Embryonic facial prominence (tissue), 1 donor: ENCODE measurements at regions not wholly inside any gene's neighbourhood (a gene's known extent, or its start where the extent isn't known, plus 50 kb on each side); places are given as distances from the start of the nearest gene placed in this dataset.
"Not testable (repeated sequence)": the region's sequence is repeated elsewhere in the genome, so short reads cannot be mapped to it uniquely, and the experiment has no call there.

Experiments used
- DNase-seq: peaks from one replicate; pipeline ENCODE4 v3.0.0-alpha.2; 2016; ENCODE audit errors: extremely low spot score

DNA sequence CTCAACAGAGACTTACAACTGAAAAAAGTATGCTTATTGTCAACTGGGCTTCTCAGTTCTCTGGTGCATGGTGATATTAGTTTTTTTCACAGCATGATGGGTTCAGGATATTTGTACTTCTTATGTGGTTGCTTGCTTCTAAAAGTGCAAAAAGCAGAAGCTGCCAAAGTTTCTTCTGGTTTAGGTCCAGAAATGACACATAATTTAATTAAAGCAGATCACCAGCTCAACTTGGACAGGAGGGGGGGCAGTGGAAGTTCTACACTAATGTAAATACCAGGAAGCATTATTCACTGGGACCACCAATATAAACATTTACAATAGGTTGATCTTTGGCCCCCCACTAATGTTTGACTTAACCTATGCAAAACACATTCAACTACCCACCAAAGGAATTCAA lies 354.8 kb upstream of the BRINP3 start:
- no peak for DNase-seq

DNA sequence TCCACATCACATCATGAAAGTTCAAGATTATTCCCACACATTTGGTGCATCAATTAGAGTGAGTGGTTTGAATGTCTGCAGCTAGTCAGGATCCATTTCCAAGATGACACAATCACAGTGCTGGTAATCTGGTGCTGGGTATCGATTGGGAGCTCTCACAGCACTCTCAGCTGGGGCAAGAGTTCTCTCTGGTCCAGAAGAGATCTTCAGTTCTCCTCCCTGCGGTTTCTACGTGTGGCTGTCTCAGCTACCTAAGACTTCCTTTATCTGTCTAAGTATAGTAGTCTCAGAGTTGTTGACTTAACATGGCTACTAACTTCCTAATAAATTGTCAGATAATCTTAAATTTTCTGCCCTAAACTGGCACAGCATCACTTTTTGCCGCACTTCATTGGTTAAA lies 358.0 kb upstream of the BRINP3 start:
- DNase-seq = no peak

DNA sequence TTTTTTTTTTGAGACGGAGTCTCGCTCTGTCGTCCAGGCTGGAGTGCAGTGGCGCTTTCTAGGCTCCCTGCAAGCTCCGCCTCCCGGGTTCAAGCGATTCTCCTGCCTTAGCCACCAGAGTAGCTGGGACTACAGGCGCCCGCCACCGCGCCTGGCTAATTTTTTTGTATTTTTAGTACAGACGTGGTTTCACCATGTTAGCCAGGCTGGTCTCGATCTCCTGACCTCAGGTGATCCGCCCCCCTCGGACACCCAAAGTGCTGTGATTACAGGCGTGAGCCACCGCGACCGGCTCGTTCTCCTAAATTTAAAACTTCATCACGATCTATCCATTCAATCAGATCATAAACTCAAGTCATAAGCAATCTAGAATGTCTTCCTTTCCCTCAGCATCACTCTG lies 359.5 kb upstream of the BRINP3 start:
- DNase-seq = not testable (repeated sequence)

DNA sequence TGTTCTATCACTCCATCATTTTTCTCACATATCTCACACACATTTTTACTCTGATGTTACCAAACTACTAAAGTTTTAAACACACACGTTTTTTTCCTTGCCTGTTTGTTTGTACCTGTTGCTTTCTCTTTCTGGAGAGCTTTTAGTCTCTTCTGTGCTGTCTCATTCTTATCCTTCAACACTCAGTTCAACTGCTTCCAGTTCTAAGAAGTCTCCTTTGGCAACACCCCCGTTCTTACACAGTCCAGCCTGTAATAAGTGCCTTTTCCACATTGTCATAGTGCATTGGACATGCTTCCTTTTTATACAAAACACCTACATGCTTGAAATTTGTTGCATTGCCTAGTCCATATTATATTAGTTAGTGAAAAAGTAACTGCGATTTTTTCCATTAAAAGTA lies 360.2 kb upstream of the BRINP3 start:
- no peak for DNase-seq

DNA sequence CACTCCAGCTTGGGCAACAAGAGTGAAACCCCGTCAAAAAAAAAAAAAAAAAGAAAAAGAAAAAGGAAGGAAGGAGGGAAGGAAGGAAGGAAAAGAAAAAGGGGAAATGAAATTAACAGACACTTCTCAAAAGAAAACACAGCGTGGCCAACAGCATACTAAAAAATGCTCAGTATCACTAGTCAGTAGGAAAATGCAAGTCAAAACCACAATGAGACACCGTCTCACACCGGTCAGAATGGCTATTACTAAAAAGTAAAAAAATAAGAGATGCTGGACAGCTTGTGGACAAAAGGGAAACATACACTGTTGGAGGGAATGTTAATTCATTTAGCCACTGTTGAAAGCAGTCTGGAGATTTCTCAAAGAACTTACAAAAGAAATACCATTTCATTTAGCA lies 369.5 kb upstream of the BRINP3 start:
- DNase-seq = no peak

DNA sequence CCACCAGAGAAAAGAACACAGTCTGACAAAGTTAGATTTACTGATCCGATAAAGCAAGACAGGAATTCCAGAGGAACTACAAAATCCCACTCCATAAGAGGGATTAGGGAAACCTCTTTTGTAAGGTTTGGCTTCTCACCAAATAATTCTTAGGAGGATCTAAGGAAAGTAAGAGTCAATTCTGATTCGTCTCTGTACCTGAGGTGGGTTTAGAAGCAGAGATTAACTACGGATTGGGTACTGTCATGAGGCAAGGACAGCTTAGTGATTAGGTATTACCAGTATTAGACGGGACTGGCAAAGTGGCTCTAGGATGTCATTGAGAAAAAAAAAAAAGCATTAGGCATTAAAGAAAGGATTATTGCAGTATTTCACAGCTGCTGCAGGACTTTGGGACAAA lies 371.7 kb upstream of the BRINP3 start:
- DNase-seq = no peak

DNA sequence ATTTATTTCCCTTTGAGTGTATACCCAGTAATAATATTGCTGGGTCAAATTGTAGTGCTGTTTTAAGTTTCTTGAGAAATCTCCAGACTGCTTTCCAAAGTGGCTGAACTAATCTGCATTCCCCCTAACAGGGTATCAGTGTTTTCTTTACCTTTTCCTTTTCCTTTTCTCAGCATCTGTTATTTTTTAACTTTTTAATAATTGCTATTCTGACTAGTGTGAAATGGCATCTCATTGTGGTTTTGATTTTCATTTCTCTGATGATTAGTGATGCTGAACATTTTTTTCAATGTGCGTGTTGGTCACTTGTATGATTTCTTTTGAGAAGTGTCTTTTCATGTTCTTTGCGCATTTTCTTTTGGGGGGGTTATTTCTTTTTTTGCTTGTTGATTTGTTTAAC lies 374.9 kb upstream of the BRINP3 start:
- DNase-seq = no peak

DNA sequence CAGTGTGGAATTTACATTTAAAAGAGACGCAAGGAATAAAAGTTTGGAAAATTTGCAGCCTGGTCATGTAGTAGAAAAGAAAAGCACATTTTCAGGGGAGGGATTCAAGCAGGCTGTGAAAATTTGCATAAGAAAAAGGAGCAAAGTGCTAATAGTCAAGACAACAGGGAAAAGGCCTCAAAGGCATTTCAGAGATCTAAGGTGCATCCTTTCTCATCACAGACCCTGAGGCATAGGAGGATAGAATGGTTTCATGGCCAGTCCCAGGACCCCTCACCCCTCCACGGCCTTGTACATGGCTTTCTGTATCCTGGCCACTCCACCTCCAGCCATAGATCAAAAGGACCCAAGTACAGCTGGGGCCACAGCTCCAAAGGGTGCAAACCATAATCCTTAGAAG lies 380.5 kb upstream of the BRINP3 start:
- no peak for DNase-seq

DNA sequence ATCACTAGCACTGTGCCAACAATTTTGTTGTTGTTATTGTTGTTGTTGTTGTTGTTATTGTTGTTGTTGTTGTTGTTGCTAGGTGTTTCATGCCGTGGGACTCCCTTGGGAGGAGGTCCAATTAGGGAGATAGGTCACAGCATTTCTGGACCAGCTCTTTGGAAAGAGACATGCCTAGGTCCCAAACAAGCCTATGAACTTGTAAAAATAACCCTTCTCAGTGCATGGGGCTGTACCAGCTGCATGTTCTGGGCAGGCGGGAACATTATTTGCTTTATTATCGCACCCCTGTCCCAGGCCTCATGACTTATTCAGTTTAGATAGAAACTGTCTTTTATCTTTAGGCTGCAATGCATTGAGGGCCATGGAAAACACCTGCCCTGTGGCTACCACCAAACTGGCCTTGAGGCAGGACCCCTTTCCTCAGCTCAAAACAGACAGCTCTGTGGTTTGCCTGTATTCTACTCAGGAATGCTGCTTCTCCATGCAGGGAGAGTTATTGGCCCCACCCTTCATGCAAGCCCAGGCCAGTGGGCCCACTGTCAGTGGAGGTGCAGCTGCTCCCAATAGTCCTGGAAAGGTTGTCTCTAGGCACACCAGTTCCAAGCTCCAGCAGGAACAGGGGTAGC lies 386.5 kb upstream of the BRINP3 start:
- DNase-seq = no peak

DNA sequence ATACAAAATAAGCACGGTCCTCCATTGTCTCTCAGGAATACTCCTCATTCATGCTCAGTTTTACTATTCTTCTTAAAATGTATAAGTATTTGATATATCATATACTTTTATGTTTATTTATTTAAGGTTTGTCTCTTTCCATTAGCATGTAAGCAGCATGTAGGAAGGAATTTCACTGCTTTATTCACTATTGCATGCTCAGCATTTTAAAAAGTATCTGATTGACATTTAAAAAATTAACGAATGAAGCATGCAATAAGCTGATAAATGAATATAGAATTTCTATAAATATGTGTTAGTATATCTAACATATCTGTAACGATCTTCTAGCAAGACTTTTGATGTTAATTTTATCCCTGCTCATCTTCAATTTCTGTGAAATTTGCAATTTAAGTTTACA lies 402.7 kb upstream of the BRINP3 start:
- no peak for DNase-seq

DNA sequence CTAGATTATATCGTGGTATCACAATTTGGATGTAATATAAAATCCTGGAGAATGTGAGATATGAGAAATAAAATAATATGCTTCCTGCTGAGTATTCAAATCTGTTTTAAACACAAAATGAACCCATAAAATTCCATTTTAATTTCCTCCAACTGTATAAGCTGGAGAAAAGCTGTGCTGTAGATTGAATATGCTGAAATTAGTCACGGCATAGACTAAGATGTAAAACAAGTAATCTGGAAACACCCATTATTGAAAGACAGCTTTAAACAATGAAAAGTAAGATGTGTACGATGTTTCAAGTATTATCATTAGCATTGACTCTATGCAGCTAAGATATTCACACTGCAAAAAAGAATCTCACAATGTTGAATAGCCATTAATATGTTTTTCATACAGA lies 403.4 kb upstream of the BRINP3 start:
- no peak for DNase-seq

DNA sequence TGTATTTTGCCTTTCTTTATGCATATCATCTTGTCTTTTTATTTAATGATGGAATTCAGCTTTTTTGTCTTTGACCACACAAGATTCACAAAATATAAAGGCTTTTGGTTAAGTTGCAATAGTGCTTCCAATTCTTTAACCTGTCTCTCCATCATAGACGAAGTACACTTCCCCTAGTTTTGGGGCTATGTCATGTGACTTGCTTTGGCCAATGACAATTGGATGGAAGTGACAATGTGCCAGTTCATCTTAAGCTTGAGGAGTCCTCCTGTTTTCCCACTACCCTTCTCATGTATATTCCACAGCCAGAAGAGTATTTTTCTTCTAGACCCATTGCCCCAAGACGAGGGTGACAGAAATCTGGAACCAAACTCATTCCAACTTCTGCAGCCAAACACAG lies 419.6 kb upstream of the BRINP3 start:
- DNase-seq = no peak

DNA sequence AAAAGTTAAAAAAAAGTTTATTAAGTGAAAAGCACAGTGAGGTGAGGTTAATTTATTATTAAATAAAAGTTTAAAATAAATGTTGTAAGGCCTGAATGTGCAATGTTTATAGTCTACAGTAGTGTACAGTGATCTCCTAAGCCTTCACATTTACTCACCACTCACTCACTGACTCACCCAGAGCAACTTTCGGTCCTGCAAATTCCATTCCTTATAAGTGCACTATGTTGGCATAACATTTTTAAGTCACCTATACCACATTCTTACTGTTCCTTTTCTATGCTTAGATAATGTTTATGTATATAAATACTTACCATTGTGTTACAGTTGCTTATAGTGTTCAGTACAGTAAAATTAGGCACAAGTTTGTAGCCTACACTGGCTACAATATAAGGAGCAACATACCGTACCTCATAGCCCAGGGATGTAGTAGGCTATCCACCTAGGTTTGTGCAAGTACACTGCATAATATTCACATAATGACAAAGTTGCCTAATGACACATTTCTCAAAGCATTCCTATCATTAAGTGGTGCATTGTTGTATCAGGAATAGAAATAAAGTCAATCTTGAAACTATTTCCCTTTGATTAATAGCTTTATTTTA lies 426.5 kb upstream of the BRINP3 start:
- no peak for DNase-seq

DNA sequence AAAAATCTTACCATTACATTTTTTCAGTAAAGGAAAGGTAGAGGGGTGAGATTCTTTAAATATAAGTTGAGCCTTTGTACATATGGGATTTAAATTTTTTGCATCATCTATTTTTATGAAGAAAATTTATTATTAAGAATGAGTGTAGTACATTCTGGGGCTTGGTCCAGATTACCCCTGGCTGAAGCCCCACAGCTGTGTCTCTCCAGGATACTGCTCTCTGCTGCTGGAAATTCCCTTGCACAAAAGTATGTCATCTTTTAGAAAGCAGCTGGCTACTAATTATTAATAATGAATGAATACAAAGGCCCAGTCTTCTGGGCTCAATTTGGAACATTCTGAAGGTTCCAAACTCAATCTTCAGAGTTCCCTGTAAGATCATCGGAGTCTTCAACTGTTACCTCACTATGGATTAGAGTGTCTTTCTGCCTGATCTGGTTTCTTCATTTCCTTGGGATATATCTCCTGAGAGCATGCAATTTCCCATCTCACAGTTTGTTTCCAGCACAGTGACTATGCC lies 428.6 kb upstream of the BRINP3 start:
- DNase-seq = no peak

DNA sequence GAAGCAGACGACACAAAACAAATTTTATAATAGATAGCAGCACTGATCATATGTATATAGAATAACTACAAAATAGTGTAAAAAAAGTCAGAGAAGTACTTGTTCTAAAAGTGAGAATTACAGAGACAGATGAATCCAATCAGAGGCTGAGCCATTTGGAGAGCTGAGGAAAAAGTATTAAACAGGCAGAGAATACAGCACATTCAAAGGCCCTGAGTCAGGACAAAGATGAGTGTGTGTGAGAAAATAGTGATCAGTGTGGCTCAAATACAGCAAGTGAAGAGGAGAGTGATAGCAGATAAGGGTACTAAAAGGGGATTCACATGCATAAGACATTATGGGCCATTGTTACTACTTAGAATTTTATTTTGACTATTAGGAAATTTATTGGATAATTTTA lies 430.6 kb upstream of the BRINP3 start:
- no peak for DNase-seq

DNA sequence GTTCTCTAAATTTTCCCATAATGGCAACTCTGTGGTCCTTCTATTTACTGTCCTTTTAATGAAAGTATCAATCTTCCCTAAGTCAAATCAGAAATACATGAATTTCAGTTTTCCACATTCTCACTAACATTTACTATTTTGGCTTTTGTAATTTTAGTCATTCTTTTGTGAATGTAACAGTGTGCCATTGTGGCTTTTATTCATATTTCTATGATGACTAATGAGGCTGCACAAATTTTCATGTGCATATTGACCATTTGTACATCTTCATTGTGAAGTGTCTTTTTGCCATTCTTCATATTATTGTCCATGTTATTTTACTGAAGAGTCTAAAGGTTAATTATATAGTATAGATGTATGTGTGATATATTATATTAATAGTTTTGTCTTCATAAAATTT lies 431.0 kb upstream of the BRINP3 start:
- DNase-seq = no peak

DNA sequence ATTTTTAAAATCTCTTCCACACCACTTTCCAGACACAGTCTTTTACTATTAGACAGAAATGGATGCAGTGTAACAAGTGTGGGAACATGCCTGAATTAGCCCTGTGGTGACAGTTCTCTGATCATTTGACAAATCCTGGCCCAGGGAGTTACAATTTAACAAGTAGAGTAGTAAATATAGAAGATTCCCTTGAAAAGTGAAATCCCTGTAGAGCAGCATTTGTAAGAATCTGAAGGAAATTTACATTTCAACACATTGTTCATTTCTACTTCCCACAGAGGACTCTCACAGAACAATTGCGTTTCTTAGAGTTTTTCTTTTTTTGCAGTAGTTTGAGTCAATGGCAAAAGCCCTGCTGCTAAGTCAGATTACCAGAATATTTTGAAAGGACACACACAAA lies 458.3 kb upstream of the BRINP3 start:
- DNase-seq = no peak

DNA sequence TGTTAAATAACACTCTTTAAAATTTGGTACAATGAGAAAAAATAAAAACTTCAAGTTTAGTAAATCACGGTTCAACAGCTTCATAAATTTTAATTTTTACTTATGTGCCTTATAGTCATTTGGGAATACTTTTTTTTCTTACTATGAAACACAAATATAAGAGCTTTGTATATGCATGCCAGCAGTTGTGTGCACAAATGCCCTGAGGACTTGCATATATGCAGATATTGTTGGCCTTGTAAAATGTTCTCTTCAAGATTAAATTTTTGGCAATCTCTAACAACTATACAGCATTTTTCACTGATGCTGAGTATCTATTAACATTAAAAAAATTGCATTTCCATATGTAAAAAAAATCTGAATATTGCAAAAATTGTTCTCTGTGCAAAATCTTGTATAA lies 458.7 kb upstream of the BRINP3 start:
- DNase-seq = no peak

DNA sequence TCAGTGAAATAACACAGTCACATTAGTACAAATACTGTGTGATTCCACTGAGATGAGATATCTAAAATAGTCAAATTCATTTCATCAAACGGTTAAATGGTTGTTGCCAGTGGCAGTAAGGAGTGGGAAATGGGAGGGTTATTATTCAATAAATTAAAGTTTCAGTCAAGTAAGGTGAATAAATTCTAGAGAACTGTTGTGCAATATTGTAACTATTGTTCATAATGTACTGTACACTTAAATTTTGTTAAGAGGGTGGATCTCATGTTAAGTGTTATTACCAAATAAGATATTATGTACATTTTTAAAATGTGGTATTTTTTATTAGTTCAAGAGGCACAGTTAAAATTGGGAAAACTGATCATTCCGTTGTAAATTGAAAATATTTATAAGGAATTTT lies 463.3 kb upstream of the BRINP3 start:
- DNase-seq = no peak

DNA sequence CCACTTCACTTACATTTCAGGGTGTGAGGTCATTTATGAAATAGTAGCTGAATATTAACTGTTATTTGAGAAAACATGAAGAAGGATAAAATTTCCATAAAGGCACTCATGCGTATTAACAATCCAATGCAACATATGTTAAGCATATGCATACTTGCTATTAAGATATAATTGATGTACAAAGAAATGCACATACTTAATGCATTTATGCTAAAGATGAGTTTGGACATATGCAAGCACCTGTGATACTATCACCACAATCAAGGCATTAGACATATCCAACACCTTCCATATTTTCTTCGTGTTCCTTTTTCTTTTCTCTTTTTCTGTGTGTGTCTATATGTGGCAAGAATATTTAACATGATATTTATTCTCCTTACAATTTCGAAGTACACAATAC lies 464.8 kb upstream of the BRINP3 start:
- no peak for DNase-seq

DNA sequence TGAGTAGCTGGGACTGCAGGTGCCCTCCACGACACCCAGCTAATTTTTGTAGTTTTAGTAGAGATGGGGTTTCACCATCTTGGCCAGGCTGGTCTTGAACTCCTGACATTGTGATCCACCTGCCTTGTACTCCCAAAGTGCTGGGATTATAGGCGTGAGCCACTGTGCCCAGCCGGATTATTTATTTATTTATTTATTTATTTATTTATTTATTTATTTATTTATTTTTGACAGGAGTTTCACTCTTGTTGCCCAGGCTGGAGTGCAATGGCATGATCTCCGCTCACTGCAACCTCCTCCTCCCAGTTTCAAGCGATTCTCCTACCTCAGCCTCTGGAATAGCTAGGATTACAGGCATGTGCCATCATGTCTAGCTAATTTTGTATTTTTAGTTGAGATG lies 466.1 kb upstream of the BRINP3 start:
- not testable (repeated sequence) for DNase-seq

DNA sequence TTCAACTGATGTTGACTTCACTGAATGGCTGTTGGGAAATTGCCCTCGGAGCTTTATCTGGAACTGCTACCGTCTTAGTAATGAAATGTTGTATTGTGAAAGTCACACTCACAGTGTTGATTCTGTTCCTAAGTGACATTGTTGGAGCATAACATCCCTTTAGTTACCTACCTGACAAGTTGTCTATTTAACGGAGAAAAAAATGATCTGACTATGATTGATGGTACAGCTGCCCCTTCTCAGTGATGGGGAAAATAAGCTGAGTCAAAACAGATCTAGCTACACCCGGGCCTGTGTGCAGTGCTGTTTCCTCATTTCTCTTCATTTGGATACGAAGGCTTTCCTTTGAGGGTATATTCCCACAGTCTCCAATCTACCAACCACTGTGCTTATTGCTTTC lies 472.3 kb upstream of the BRINP3 start:
- no peak for DNase-seq

DNA sequence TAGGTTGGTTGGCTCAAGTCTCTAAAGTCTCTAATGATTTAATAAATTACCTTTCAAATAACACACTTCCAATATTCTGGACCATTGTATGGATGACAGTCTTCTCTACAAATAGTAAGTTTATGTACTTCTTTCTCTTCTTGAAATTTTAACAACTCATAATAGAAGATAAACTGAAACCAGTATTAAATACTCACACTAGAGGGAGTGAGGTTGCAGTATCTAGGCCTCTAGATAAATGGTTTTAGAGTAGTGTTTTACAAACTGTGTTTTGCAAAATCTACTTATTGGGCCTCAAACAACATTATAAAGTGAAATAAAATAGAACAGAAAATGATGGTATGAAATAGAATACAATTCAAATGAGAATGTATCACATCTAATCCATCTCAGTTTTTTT lies 479.9 kb upstream of the BRINP3 start:
- no peak for DNase-seq

DNA sequence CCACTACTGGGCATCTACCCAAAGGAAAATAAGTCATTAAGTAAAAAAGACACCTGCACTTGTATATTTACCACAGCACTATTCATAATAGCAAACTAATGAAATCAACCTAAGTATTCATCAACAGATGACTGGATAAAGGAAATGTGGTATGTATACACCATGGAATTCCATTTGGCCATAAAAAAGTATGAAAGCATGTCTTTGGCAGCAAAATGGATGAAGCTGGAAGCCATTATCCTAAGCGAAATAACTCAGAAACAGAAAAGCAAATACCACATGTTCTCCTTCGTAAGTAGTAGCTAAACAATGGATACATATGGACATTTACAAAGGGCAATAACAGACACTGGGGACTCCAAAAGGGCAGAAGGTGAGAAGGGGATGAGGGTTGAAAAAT lies 485.7 kb upstream of the BRINP3 start:
- DNase-seq = no peak
